ENCODE measurements at regions not wholly inside any gene's neighbourhood (a gene's known extent, or its start where the extent isn't known, plus 50 kb on each side); places are given as distances from the start of the nearest gene placed in this dataset.
"Not testable (repeated sequence)": the region's sequence is repeated elsewhere in the genome, so short reads cannot be mapped to it uniquely, and the experiment has no call there.

DNA sequence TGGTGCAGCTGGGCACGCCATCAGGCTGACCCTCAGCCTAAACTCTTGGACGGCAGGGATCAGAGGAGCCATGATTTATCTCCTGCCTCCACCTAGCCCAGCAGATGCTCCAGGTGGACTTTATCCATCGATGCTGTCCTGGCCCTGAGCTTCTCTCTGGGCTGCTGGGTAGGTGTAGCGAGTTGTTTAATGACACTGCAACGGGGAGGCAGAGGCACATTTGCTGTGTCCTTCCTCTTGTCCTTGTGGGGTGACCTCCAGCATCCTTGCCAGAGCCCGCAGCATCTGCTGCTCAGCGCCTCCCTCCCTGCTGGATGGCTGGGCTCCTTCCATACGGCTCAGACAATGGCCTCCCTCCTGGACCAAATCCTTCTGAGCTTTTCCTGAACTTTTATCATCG lies 103.1 kb upstream of the IRX4 start:
- Histone ChIP-seq H3K9me3 (ENCODE audit: control insufficient read depth, low read length) (no peaks in the 10 kb centered on the region), H3K27me3 (replicated peaks; ENCODE audit: control insufficient read depth, insufficient read depth, low read length, poor library complexity, severe bottlenecking) (peaks cover 3% of the 10 kb centered on the region), H3K4me1 (ENCODE audit: control insufficient read depth, insufficient read depth, low read length, poor library complexity, severe bottlenecking) (no peaks in the 10 kb centered on the region), H3K4me3 (ENCODE audit: insufficient read depth, low read depth, low read length, poor library complexity, severe bottlenecking) (no peak overlapping the region), H3K27ac (ENCODE audit: insufficient read depth, low read length, poor library complexity, severe bottlenecking) (no peak overlapping the region), H3K36me3 (ENCODE audit: control insufficient read depth, insufficient read depth, low read length) (no peaks in the 10 kb centered on the region)
- no peak for DNase-seq

DNA sequence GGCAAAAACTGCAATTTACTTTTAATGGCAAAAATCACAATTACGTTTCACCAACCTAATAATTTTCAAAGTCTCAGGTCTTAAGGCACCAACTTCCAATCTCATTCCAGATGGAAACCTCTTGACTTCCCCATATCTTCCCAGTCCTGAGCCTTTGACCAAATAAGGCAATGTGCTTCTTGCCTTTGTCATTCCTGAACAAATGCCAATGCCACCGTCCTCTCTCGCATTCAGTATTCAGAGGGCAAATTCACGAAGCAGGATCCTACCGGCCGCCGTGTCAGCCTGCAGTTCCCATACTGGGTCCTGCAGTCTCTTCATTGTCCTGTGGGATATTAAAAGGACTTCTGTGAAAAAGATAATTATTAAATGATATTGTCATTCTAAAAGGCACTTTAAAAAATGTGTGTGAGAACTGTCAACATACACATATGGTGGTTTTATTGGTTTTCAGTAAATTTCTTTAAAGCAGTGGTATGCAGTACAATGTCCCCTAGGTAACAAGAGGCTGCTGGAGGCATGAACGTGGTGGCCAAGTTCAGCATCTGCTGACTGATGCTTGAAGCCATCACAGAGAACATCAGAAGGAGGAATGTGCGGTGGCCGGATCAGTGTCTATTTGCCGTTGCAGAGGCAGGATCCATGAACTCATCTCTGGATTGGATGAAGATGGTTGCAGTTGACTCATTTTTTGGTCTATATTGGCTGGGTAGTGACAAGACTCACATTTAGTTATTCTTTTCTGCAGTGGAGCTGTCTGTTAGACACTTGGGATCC lies 101.4 kb upstream of the IRX4 start:
- Histone ChIP-seq H3K27ac (ENCODE audit: insufficient read depth, low read length, poor library complexity, severe bottlenecking) (no peak overlapping the region), H3K9me3 (ENCODE audit: control insufficient read depth, low read length) (no peaks in the 10 kb centered on the region), H3K4me3 (ENCODE audit: insufficient read depth, low read depth, low read length, poor library complexity, severe bottlenecking) (no peak overlapping the region), H3K4me1 (ENCODE audit: control insufficient read depth, insufficient read depth, low read length, poor library complexity, severe bottlenecking) (no peaks in the 10 kb centered on the region), H3K36me3 (ENCODE audit: control insufficient read depth, insufficient read depth, low read length) (no peaks in the 10 kb centered on the region), H3K27me3 (replicated peaks; ENCODE audit: control insufficient read depth, insufficient read depth, low read length, poor library complexity, severe bottlenecking) (peaks cover 3% of the 10 kb centered on the region)
- no peak for DNase-seq

DNA sequence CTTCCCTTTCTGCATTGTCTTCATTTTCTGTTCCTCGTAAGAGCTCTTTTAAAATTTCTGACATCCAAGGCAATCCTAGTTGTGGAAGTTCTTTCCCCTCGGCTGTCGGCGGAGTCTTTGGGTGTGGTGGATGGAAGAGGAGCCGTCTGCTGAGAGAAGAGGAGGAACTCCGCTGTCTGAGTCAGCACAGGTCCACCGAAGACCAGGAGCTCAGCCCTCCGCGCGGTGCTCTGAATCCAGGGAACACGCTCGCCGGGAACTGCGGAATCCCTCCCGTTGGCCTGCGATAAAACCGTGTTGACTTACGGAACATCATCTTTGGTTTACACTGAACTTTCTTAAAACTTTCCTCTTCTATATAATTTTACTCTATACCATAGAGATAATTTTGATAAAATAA lies 100.7 kb upstream of the IRX4 start:
- H3K36me3 ChIP-seq (ENCODE audit: control insufficient read depth, insufficient read depth, low read length): no peaks in the 10 kb centered on the region
- no peak overlapping the region for H3K27ac ChIP-seq (ENCODE audit: insufficient read depth, low read length, poor library complexity, severe bottlenecking)
- no peaks in the 10 kb centered on the region for H3K9me3 ChIP-seq (ENCODE audit: control insufficient read depth, low read length)
- peaks cover 3% of the 10 kb centered on the region for H3K27me3 ChIP-seq (replicated peaks; ENCODE audit: control insufficient read depth, insufficient read depth, low read length, poor library complexity, severe bottlenecking)
- no peak for DNase-seq
- no peaks in the 10 kb centered on the region for H3K4me1 ChIP-seq (ENCODE audit: control insufficient read depth, insufficient read depth, low read length, poor library complexity, severe bottlenecking)
- H3K4me3 ChIP-seq (ENCODE audit: insufficient read depth, low read depth, low read length, poor library complexity, severe bottlenecking): no peak overlapping the region

DNA sequence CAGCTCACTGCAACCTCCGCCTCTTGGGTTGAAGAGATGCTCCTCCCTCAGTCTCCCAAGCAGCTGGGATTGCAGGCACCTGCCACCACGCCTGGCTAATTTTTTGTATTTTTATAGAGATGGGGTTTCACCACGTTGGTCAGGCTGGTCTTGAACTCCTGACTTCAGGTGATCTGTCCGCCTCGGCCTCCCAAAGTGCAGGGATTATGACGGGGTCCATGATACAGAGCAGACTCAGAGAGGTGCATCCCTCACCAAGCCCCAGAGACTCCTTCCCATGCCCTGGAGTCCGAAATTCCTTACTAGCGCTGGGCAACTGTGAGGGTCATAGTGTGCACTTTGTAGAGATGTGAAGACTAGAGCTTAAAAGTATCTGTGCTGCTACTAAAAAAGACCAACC lies 99.8 kb upstream of the IRX4 start:
- H3K27me3 ChIP-seq (replicated peaks; ENCODE audit: control insufficient read depth, insufficient read depth, low read length, poor library complexity, severe bottlenecking); DNase-seq; H3K9me3 ChIP-seq (ENCODE audit: control insufficient read depth, low read length); H3K4me1 ChIP-seq (ENCODE audit: control insufficient read depth, insufficient read depth, low read length, poor library complexity, severe bottlenecking); H3K27ac ChIP-seq (ENCODE audit: insufficient read depth, low read length, poor library complexity, severe bottlenecking); H3K4me3 ChIP-seq (ENCODE audit: insufficient read depth, low read depth, low read length, poor library complexity, severe bottlenecking); H3K36me3 ChIP-seq (ENCODE audit: control insufficient read depth, insufficient read depth, low read length): not testable (repeated sequence)

DNA sequence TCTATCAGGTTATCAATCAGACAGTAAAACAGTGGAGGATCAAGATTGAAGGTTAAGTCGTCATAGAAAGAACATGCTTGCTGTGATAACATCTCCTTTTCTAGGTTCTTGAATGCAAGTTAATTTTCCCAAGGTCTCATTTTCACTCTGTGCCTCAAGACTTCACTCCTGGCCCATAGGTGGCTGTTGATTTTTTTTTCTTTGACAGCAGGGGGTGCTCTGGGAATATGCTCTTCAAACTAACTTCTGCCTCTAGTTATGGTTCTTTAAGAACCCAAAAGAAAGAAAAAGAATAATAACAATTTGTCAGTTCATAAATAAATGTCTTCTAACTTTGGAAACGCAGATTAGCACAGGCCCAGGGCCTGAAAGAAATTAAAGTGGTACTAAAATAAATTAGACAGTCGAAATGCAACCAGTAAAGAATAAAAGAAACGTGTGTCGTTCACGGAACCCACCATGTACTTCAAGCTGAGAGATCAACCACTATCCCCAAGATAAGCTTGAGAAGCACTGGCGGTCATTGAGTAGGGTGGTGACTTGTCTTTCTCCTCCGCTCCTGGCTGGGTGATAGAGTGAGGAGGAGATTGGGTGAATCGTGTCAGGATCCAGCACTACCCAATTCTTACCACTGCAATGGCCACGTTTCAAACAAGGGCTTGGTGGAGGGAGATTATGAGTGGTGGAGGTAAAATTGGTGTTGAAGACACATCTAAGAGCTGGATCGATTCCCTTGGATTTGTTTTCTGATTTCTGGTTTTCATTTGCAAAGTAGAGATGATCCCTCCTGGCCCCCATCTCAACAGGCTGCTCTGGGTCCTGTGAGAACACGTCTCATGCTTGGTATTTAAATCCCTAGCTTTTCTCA lies 93.4 kb upstream of the IRX4 start:
- no peak overlapping the region for H3K27ac ChIP-seq (ENCODE audit: insufficient read depth, low read length, poor library complexity, severe bottlenecking)
- DNase-seq: no peak
- no peaks in the 10 kb centered on the region for H3K9me3 ChIP-seq (ENCODE audit: control insufficient read depth, low read length)
- H3K4me1 ChIP-seq (ENCODE audit: control insufficient read depth, insufficient read depth, low read length, poor library complexity, severe bottlenecking): no peaks in the 10 kb centered on the region
- H3K36me3 ChIP-seq (ENCODE audit: control insufficient read depth, insufficient read depth, low read length): no peaks in the 10 kb centered on the region
- H3K4me3 ChIP-seq (ENCODE audit: insufficient read depth, low read depth, low read length, poor library complexity, severe bottlenecking): no peak overlapping the region
- no peaks in the 10 kb centered on the region for H3K27me3 ChIP-seq (replicated peaks; ENCODE audit: control insufficient read depth, insufficient read depth, low read length, poor library complexity, severe bottlenecking)

DNA sequence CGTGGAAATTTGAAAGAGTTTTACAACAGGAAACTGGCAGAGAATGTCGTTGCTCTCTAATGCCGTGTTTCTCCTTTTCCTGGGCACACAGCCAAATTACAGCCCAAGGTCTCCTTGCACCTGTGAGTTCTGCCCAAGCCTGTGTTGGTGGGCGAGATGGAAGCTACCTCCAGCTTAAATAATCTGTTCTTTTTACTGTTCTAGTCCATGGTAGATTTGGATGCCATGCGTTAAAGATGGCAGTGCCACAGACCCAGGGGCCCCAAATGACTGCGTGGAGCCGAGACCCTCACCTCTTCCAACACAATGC lies 92.6 kb upstream of the IRX4 start:
- no peak overlapping the region for H3K27ac ChIP-seq (ENCODE audit: insufficient read depth, low read length, poor library complexity, severe bottlenecking)

DNA sequence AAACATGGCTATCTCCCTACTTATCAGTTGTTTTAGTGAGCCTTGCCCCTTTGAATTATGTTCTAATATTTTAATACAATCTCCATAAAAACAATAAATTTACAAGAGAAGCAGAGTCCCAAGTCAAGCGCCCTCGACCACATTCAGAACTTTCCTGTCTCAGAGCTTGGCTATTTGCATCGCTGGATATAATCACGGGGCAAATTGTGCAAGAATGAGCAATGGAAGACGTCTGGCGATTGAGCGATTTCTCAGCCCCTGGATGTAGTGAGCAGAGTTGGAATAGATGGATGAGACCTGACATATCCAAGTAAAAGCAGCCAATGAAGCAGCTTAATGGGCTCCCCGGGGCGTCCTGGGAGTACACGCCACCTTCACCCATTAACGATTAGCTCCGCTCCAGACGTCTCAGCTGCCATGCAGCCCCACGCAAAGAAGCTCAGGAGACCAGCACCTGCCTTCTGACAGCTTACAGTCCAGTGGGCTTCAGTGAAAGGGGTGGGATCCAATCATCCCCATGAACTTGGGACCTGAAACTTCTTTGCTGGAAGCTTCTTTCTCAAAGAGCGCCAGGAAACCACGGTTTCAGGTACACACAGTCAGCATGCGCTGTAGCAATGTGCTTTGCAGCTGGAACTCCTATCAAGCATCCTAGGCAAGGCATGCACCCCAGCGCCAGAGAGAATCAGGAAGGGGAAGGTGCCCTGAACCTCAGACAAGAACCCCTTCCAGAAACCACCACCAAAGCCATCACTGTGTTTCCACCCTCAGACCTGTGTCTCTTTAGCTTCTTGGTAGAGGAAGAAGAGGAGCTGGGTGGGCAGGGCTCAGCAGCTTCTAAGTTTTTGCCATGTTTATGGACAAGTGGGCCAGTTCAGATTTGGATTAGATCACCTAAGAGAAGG lies 92.0 kb upstream of the IRX4 start:
- Histone ChIP-seq H3K4me3 (ENCODE audit: insufficient read depth, low read depth, low read length, poor library complexity, severe bottlenecking) (no peak overlapping the region), H3K9me3 (ENCODE audit: control insufficient read depth, low read length) (no peaks in the 10 kb centered on the region), H3K27ac (ENCODE audit: insufficient read depth, low read length, poor library complexity, severe bottlenecking) (no peak overlapping the region), H3K36me3 (ENCODE audit: control insufficient read depth, insufficient read depth, low read length) (no peaks in the 10 kb centered on the region), H3K27me3 (replicated peaks; ENCODE audit: control insufficient read depth, insufficient read depth, low read length, poor library complexity, severe bottlenecking) (no peaks in the 10 kb centered on the region), H3K4me1 (ENCODE audit: control insufficient read depth, insufficient read depth, low read length, poor library complexity, severe bottlenecking) (no peaks in the 10 kb centered on the region)
- DNase-seq: no peak

More for the DNA sequence above, 92.6 kb upstream of the IRX4 start:
- Histone ChIP-seq H3K4me1 (ENCODE audit: control insufficient read depth, insufficient read depth, low read length, poor library complexity, severe bottlenecking) (no peaks in the 10 kb centered on the region), H3K9me3 (ENCODE audit: control insufficient read depth, low read length) (no peaks in the 10 kb centered on the region), H3K36me3 (ENCODE audit: control insufficient read depth, insufficient read depth, low read length) (no peaks in the 10 kb centered on the region), H3K27me3 (replicated peaks; ENCODE audit: control insufficient read depth, insufficient read depth, low read length, poor library complexity, severe bottlenecking) (no peaks in the 10 kb centered on the region), H3K4me3 (ENCODE audit: insufficient read depth, low read depth, low read length, poor library complexity, severe bottlenecking) (no peak overlapping the region)
- DNase-seq: no peak

DNA sequence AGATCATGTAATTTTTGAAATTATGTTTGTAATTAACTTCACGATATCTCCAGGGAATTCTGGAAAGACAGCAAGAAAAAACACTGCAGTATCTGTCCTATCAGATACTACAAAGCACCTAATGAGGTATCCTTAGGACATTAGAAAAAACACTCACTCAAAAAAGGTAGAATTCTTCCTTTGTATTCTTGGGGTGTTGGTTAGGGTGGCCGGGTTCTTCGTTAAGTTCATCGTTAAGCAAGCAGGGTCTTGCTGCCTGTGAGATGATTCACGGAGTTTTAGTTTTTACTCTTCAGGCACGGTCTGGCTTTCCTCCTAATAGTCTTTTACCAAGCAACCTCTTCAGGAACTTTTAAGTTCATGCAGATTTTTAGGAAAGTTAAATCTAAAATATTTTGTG lies 91.4 kb upstream of the IRX4 start:
- no peak for DNase-seq
- no peaks in the 10 kb centered on the region for H3K36me3 ChIP-seq (ENCODE audit: control insufficient read depth, insufficient read depth, low read length)
- H3K27ac ChIP-seq (ENCODE audit: insufficient read depth, low read length, poor library complexity, severe bottlenecking): no peak overlapping the region
- H3K4me3 ChIP-seq (ENCODE audit: insufficient read depth, low read depth, low read length, poor library complexity, severe bottlenecking): no peak overlapping the region
- no peaks in the 10 kb centered on the region for H3K4me1 ChIP-seq (ENCODE audit: control insufficient read depth, insufficient read depth, low read length, poor library complexity, severe bottlenecking)
- no peaks in the 10 kb centered on the region for H3K9me3 ChIP-seq (ENCODE audit: control insufficient read depth, low read length)
- no peaks in the 10 kb centered on the region for H3K27me3 ChIP-seq (replicated peaks; ENCODE audit: control insufficient read depth, insufficient read depth, low read length, poor library complexity, severe bottlenecking)

DNA sequence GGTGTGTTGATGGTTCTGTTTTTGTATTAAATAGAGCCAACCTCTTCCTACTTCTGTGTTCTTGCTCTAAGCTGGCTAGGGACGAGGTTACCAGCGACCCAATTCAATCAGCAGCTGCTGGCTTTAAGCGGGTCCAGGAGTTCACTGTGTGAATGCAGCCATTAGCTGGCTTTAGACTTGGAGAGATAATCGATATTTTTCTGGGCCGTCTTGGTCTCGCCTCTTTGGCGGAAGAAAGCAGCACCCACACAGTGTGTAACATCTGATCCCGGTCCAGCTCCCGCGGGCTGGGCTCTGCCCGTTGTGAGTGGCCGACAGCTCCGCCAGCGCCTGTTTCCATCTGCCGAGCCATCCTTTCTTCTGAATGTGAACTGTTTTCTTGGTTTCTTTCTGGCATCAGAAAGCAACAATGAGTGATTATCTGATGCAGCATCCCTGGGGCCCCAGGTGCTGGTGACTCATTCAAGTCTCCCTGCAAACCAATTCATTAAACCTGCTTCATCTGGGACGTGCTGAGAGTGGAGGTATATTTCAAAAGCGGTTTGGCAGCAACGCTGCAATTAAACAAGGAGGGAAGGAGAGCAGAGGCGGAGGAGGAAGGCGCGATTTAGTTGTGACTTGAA lies 90.8 kb upstream of the IRX4 start:
- Histone ChIP-seq H3K27ac (ENCODE audit: insufficient read depth, low read length, poor library complexity, severe bottlenecking) (no peak overlapping the region), H3K27me3 (replicated peaks; ENCODE audit: control insufficient read depth, insufficient read depth, low read length, poor library complexity, severe bottlenecking) (no peaks in the 10 kb centered on the region), H3K4me3 (ENCODE audit: insufficient read depth, low read depth, low read length, poor library complexity, severe bottlenecking) (no peak overlapping the region), H3K4me1 (ENCODE audit: control insufficient read depth, insufficient read depth, low read length, poor library complexity, severe bottlenecking) (no peaks in the 10 kb centered on the region), H3K36me3 (ENCODE audit: control insufficient read depth, insufficient read depth, low read length) (no peaks in the 10 kb centered on the region), H3K9me3 (ENCODE audit: control insufficient read depth, low read length) (no peaks in the 10 kb centered on the region)
- DNase-seq: no peak
